ENCODE measurements at regions not wholly inside any gene's neighbourhood (a gene's known extent, or its start where the extent isn't known, plus 50 kb on each side); places are given as distances from the start of the nearest gene placed in this dataset.

GRCh38 chr11:86147004-86147403 is 78.1 kb upstream of the PICALM start:
- no peaks in the 10 kb centered on the region for H3K27me3 ChIP-seq (replicated peaks in 1 of 4; ENCODE audit: control insufficient read depth in 3 of 4, extremely low read depth in 1 of 4, insufficient read depth in 3 of 4, low read length in 3 of 4)

More at GRCh38 chr11:86147004-86147403, 78.1 kb upstream of the PICALM start:
- no peaks in the 10 kb centered on the region for H3K79me1 ChIP-seq (ENCODE audit: low read depth, low read length)
- H4K8ac ChIP-seq (ENCODE audit: extremely low read depth, insufficient read depth, low read length), result no peak overlapping the region
- no peaks in the 10 kb centered on the region for H3K9me3 ChIP-seq (ENCODE audit: insufficient read depth in 2 of 2, low read depth in 1 of 2, low read length in 1 of 2)
- H3K4me2 ChIP-seq (ENCODE audit: insufficient read depth in 1 of 2, low read depth in 2 of 2, low read length in 2 of 2), result no peak overlapping the region
- H3K23me2 ChIP-seq (ENCODE audit: low read depth, low read length), result no peaks in the 10 kb centered on the region
- FAIRE-seq, result no peak
- no peak overlapping the region for H2AFZ ChIP-seq (ENCODE audit: low read length)
- no peak overlapping the region for H3K56ac ChIP-seq (replicated peaks; ENCODE audit: insufficient read length, low read depth, low read length)
- no peak overlapping the region for H3K14ac ChIP-seq (ENCODE audit: insufficient read length)
- no peaks in the 10 kb centered on the region for H4K20me1 ChIP-seq (replicated peaks in 1 of 2; ENCODE audit: control insufficient read depth in 1 of 2, insufficient read depth in 2 of 2, low read length in 2 of 2)
- H3K4me1 ChIP-seq (replicated peaks in 1 of 4; ENCODE audit: control insufficient read depth in 3 of 4, insufficient read depth in 4 of 4, low read length in 3 of 4), result peaks cover under 1 to 5% (median 2%) of the 10 kb centered on the region in 4 experiments; a peak in 3 of 7 replicates
- CTCF ChIA-PET (ENCODE audit: partially characterized antibody), result interaction anchor here (1.0 to 2.2 kb wide), 3 partner anchors 13 to 105 kb away, joined by 3 to 5 read pairs (median 4); no protein-coding TSS in a partner anchor
- no peaks in the 10 kb centered on the region for H3K79me2 ChIP-seq (ENCODE audit: control insufficient read depth in 1 of 2, insufficient read depth in 2 of 2, low read length in 2 of 2)
- no peak overlapping the region for H3K9ac ChIP-seq (replicated peaks in 1 of 4; ENCODE audit: extremely low read depth in 1 of 4, low read depth in 3 of 4, low read length in 3 of 4)
- H2BK120ac ChIP-seq (replicated peaks; ENCODE audit: low read depth, low read length), result no peak overlapping the region
- H3K4me3 ChIP-seq (ENCODE audit: extremely low read depth in 1 of 4, insufficient read depth in 2 of 4, low read depth in 3 of 4, low read length in 4 of 4), result no peak overlapping the region
- H3K4ac ChIP-seq (replicated peaks; ENCODE audit: insufficient read length, low read depth, low read length), result no peak overlapping the region
- H3K27ac ChIP-seq (ENCODE audit: low read depth, low read length), result no peak overlapping the region
- H3K18ac ChIP-seq (ENCODE audit: extremely low read depth, low read length), result no peak overlapping the region
- H2AK5ac ChIP-seq (ENCODE audit: low read depth, low read length), result no peak overlapping the region
- no peak overlapping the region for H4K5ac ChIP-seq (ENCODE audit: insufficient read length, low read depth, low read length)
- no peak overlapping the region for H4K91ac ChIP-seq (replicated peaks; ENCODE audit: insufficient read length, low read length)
- DNase-seq (ENCODE audit: low read depth in 1 of 2, low spot score in 2 of 2), result no peak
- TF ChIP-seq NANOG (IDR thresholded peaks at IDR 0.05; ENCODE audit: insufficient read depth, low read depth, low read length, poor library complexity, severe bottlenecking) (no peak), SP2 (IDR thresholded peaks at IDR 0.05; ENCODE audit: low read length) (no peak), CREB1 (IDR thresholded peaks at IDR 0.05) (no peak), SIX5 (IDR thresholded peaks at IDR 0.05; ENCODE audit: low read depth, low read length) (no peak), SUZ12 (IDR thresholded peaks at IDR 0.05; ENCODE audit: low read length) (no peak), CBX8 (IDR thresholded peaks at IDR 0.05; ENCODE audit: borderline replicate concordance, low read depth, low read length) (no peak), POU5F1 (IDR thresholded peaks at IDR 0.05; ENCODE audit: low read depth, low read length) (no peak), KDM5A (IDR thresholded peaks at IDR 0.05; ENCODE audit: low read length) (no peak), SRF (IDR thresholded peaks at IDR 0.05; ENCODE audit: low read depth, low read length) (no peak), SIRT6 (IDR thresholded peaks at IDR 0.05; ENCODE audit: low read length) (no peak)
- WGBS, 2 experiments (ENCODE audit: extremely low coverage in 1 of 2, insufficient coverage in 1 of 2, insufficient read length in 1 of 2, insufficient replicate concordance in 2 of 2, low coverage in 1 of 2, low lambda C conversion rate in 2 of 2, missing lambda C conversion rate in 1 of 2), result 89% methylated on average over 3 of the region's 3 CpGs; no CpG with 5 or more reads in 1 of the 2 experiments
- no peaks in the 10 kb centered on the region for H3K36me3 ChIP-seq (ENCODE audit: control insufficient read depth in 2 of 4, insufficient read depth in 4 of 4, low read length in 3 of 4)
- no peak overlapping the region for H2BK12ac ChIP-seq (ENCODE audit: low read depth, low read length)
- no peak overlapping the region for H3K23ac ChIP-seq (ENCODE audit: insufficient read length)
- no peak overlapping the region for H2BK5ac ChIP-seq (ENCODE audit: low read depth, low read length)
- POLR2A ChIA-PET (ENCODE audit: partially characterized antibody), result no interaction called here
- H2BK15ac ChIP-seq (ENCODE audit: low read length), result no peak overlapping the region
- no peak overlapping the region for H2BK20ac ChIP-seq (ENCODE audit: low read length)
